Panc1 (cell line): ENCODE measurements at regions not wholly inside any gene's neighbourhood (a gene's known extent, or its start where the extent isn't known, plus 50 kb on each side); places are given as distances from the start of the nearest gene placed in this dataset.

Experiments used
- ATAC-seq: fragments of 200-7000 bp; cut with Tn5 transposase; 2 replicates; pipeline ENCODE4 v1.9.1; 2020; ENCODE audit warnings: mild to moderate bottlenecking, moderate library complexity
- BruUV-seq: library from RNA; stranded (reverse); fragments of 400-500 nt; replicated peaks from 2 replicates; lab custom pipeline; 2021; lab: Mats Ljungman, UMichigan
- CTCF ChIA-PET: fragments of 300-600 bp; sonication (Branson Sonifier 250); formaldehyde crosslinking; loops from one replicate; lab custom pipeline; 2022; ENCODE audit warnings: antibody characterized with exemption; lab: Charles Lee
- POLR2A ChIA-PET: fragments of 300-600 bp; sonication (Branson Sonifier 250); formaldehyde crosslinking; loops from one replicate; lab custom pipeline; 2022; ENCODE audit warnings: antibody characterized with exemption; lab: Charles Lee
- DNase-seq: peaks from one replicate; pipeline ENCODE4 v3.0.0-alpha.2; 2010; ENCODE audit warnings: low read depth, low spot score
- H3K27ac ChIP-seq: 2 replicates; pipeline ENCODE4 v1.5.1; 2011; ENCODE audit warnings: mild to moderate bottlenecking, low read length, inconsistent platforms
- H3K27me3 ChIP-seq: fragments of 200-500 bp; sonication (Bioruptor generic); 2 replicates; pipeline ENCODE4 v1.6.0; 2014; ENCODE audit warnings: low read length, inconsistent platforms; ENCODE audit not compliant: control insufficient read depth, insufficient read depth
- H3K36me3 ChIP-seq: fragments of 200-500 bp; sonication (Bioruptor generic); 2 replicates; pipeline ENCODE4 v1.5.1; 2014; ENCODE audit warnings: inconsistent platforms, mild to moderate bottlenecking, low read length, moderate library complexity; ENCODE audit not compliant: control insufficient read depth, insufficient read depth
- H3K4me1 ChIP-seq: 2 replicates; pipeline ENCODE4 v1.5.1; 2011; ENCODE audit warnings: inconsistent platforms, mild to moderate bottlenecking, low read length, moderate library complexity; ENCODE audit not compliant: control insufficient read depth, insufficient read depth
- H3K4me3 ChIP-seq, 2 experiments: 2 replicates each; pipeline ENCODE4 v1.5.1; 2011 to 2012; ENCODE audit warnings: low read depth in 2 of 2, low read length in 2 of 2, mild to moderate bottlenecking in 2 of 2, inconsistent platforms in 1 of 2, moderate library complexity in 1 of 2
- H3K9me3 ChIP-seq: fragments of 200-500 bp; sonication (Bioruptor generic); 2 replicates; pipeline ENCODE4 v1.5.1; 2014; ENCODE audit warnings: low read depth, mild to moderate bottlenecking, inconsistent platforms, low read length, moderate library complexity; ENCODE audit not compliant: control insufficient read depth, insufficient read depth
- POLR2AphosphoS5 ChIP-seq: IDR thresholded peaks from 2 replicates; pipeline ENCODE4 v1.6.1; 2012; ENCODE audit warnings: mild to moderate bottlenecking, low read depth, low read length, moderate library complexity
- SIN3A ChIP-seq: IDR thresholded peaks from 2 replicates; pipeline ENCODE4 v1.6.1; 2012; ENCODE audit warnings: low read depth, mild to moderate bottlenecking, low read length, moderate library complexity, borderline replicate concordance; ENCODE audit not compliant: insufficient read depth
- TCF7L2 ChIP-seq: IDR thresholded peaks from 2 replicates; pipeline ENCODE4 v1.6.1; 2011; ENCODE audit warnings: mild to moderate bottlenecking, low read depth, low read length, inconsistent platforms
- in situ Hi-C: cut with HindIII; loops from 2 replicates; pipeline ENCODE4 v1.10.0; 2016; ENCODE audit warnings: low sequenced_read_pairs, low pct_unique_long_range_greater_than_20kb
- intact Hi-C: fragments of 100-400 bp; cut with micrococcal nuclease; formaldehyde crosslinking; loops from one replicate; pipeline ENCODE4 v1.10.0; 2022; ENCODE audit not compliant: unreplicated experiment
- TF ChIP-seq, protein P1 (sequence below): fragments of 450-650 bp; IDR thresholded peaks from 2 replicates; pipeline ENCODE4 v1.5.1; 2017; ENCODE audit warnings: mild to moderate bottlenecking
- TF ChIP-seq, protein P2 (sequence below), 2 experiments: IDR thresholded peaks; 2 replicates each; pipeline ENCODE4 v1.6.1; 2011 to 2012; ENCODE audit warnings: low read depth in 2 of 2, control low read depth in 1 of 2, low read length in 1 of 2, mild to moderate bottlenecking in 1 of 2, moderate library complexity in 1 of 2; ENCODE audit not compliant: insufficient read depth in 1 of 2

DNA sequence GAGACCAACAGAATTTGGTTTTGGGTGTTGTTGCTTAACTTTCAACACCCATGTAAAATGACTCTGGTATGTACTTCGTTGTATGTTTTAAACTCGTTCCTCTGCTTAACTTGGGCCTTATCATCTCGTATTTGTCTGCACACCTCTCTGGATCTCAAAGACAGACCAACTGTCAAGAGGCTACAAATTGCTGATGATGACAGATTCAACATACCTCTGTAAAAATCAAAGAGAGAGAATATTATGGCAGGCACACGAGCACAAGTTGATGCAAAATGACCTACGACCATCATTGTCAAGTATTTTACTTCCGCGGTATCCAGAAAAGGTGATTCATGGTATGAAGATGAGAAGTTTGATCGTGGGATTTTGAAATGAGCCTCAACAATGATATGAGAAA is 132.1 kb upstream of the ARGLU1 start:
- no peak for DNase-seq
- Histone ChIP-seq H3K4me1 (no peaks in the 10 kb centered on the region), H3K9me3 (no peaks in the 10 kb centered on the region), H3K4me3 (no peak overlapping the region), H3K27ac (no peak overlapping the region), H3K36me3 (no peaks in the 10 kb centered on the region), H3K27me3 (no peaks in the 10 kb centered on the region)
- in situ Hi-C loops (no loop called here), intact Hi-C loops (no loop called here)
- ATAC-seq: no peak
- TF ChIP-seq SIN3A: no peak
- no peak for TF ChIP-seq TCF7L2
- TF ChIP-seq, protein P1, sequence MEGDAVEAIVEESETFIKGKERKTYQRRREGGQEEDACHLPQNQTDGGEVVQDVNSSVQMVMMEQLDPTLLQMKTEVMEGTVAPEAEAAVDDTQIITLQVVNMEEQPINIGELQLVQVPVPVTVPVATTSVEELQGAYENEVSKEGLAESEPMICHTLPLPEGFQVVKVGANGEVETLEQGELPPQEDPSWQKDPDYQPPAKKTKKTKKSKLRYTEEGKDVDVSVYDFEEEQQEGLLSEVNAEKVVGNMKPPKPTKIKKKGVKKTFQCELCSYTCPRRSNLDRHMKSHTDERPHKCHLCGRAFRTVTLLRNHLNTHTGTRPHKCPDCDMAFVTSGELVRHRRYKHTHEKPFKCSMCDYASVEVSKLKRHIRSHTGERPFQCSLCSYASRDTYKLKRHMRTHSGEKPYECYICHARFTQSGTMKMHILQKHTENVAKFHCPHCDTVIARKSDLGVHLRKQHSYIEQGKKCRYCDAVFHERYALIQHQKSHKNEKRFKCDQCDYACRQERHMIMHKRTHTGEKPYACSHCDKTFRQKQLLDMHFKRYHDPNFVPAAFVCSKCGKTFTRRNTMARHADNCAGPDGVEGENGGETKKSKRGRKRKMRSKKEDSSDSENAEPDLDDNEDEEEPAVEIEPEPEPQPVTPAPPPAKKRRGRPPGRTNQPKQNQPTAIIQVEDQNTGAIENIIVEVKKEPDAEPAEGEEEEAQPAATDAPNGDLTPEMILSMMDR: no peak
- TF ChIP-seq POLR2AphosphoS5: no peak
- TF ChIP-seq, protein P2, sequence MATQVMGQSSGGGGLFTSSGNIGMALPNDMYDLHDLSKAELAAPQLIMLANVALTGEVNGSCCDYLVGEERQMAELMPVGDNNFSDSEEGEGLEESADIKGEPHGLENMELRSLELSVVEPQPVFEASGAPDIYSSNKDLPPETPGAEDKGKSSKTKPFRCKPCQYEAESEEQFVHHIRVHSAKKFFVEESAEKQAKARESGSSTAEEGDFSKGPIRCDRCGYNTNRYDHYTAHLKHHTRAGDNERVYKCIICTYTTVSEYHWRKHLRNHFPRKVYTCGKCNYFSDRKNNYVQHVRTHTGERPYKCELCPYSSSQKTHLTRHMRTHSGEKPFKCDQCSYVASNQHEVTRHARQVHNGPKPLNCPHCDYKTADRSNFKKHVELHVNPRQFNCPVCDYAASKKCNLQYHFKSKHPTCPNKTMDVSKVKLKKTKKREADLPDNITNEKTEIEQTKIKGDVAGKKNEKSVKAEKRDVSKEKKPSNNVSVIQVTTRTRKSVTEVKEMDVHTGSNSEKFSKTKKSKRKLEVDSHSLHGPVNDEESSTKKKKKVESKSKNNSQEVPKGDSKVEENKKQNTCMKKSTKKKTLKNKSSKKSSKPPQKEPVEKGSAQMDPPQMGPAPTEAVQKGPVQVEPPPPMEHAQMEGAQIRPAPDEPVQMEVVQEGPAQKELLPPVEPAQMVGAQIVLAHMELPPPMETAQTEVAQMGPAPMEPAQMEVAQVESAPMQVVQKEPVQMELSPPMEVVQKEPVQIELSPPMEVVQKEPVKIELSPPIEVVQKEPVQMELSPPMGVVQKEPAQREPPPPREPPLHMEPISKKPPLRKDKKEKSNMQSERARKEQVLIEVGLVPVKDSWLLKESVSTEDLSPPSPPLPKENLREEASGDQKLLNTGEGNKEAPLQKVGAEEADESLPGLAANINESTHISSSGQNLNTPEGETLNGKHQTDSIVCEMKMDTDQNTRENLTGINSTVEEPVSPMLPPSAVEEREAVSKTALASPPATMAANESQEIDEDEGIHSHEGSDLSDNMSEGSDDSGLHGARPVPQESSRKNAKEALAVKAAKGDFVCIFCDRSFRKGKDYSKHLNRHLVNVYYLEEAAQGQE (IDR thresholded peaks at IDR 0.05; ENCODE audit: insufficient read depth in 1 of 2, low read depth in 2 of 2, low read length in 1 of 2): no peak
- no TSS peak for BruUV-seq
- ChIA-PET CTCF (no interaction called here), POLR2A (no interaction called here)

DNA sequence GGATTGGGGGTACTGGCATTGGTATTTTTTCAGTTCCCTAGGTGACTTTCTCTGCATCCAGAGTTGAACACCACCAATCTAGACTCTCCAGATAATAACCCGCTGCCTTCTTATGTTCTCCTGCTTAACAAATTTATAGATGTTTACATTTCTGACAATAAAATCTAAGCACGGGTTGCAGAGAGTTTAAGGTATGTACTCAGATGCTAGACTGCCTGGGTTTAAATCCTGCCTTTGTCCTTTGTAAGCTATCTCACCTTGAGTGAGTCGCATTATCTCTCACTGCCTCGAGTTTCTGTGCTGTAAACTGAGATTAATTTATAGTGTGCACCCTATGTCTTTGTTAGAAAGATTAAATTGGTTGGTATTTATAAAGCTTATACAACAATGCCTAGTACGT is 131.4 kb upstream of the ARGLU1 start:
- in situ Hi-C loops: no loop called here
- no peak for ATAC-seq
- intact Hi-C loops: no loop called here
- Histone ChIP-seq H3K9me3 (no peaks in the 10 kb centered on the region), H3K4me1 (no peaks in the 10 kb centered on the region), H3K4me3 (no peak overlapping the region), H3K36me3 (no peaks in the 10 kb centered on the region), H3K27ac (no peak overlapping the region), H3K27me3 (no peaks in the 10 kb centered on the region)
- TF ChIP-seq, protein P2 (IDR thresholded peaks at IDR 0.05; ENCODE audit: insufficient read depth in 1 of 2, low read depth in 2 of 2, low read length in 1 of 2): no peak
- TF ChIP-seq TCF7L2: 0 out of 2 replicates have a peak, but pooled peaks have one; percentile 26
- TF ChIP-seq, protein P1: no peak
- CTCF ChIA-PET: no interaction called here
- no peak for DNase-seq
- POLR2A ChIA-PET: no interaction called here
- no TSS peak for BruUV-seq
